HEK293 (cell line): ENCODE measurements at regions not wholly inside any gene's neighbourhood (a gene's known extent, or its start where the extent isn't known, plus 50 kb on each side); places are given as distances from the start of the nearest gene placed in this dataset.

Source experiments
- CTCF ChIA-PET: fragments of 350-600 bp; formaldehyde crosslinking; extraction: SDS; loops from one replicate; lab custom pipeline; 2021; ENCODE audit warnings: antibody characterized with exemption; lab: Yijun Ruan, JAX
- POLR2A ChIA-PET: fragments of 300-600 bp; formaldehyde crosslinking; extraction: SDS; loops from one replicate; lab custom pipeline; 2020; ENCODE audit warnings: antibody characterized with exemption, inconsistent platforms; lab: Yijun Ruan, JAX
- H3K27ac ChIP-seq: fragments of 200-500 bp; sonication (Bioruptor generic); 2 replicates; pipeline ENCODE4 v1.5.1; 2014; ENCODE audit warnings: low read depth, low read length, control low read depth, inconsistent platforms; ENCODE audit errors: extremely low read depth
- H3K36me3 ChIP-seq, 2 experiments: fragments of 200-500 bp in 1 of 2; sonication (Bioruptor generic) in 1 of 2; 1 replicate in 1 of 2; 2 replicates in 1 of 2; pipeline ENCODE4 v1.5.1; 2014 to 2017; ENCODE audit warnings: inconsistent platforms in 2 of 2, low read length in 2 of 2; ENCODE audit not compliant: control insufficient read depth in 2 of 2, insufficient read depth in 1 of 2
- H3K4me1 ChIP-seq: fragments of 200-500 bp; sonication (Bioruptor generic); 2 replicates; pipeline ENCODE4 v1.5.1; 2014; ENCODE audit warnings: mild to moderate bottlenecking, low read length, inconsistent platforms; ENCODE audit not compliant: control insufficient read depth, insufficient read depth
- H3K4me3 ChIP-seq: 2 replicates; pipeline ENCODE4 v1.5.1; 2011; ENCODE audit warnings: low read depth, mild to moderate bottlenecking, control low read depth, low read length, moderate library complexity
- H3K9me3 ChIP-seq: fragments of 200-500 bp; sonication (Bioruptor generic); 2 replicates; pipeline ENCODE4 v1.5.1; 2014; ENCODE audit warnings: low read depth, low read length, inconsistent platforms; ENCODE audit not compliant: control insufficient read depth, insufficient read depth
- GLIS2 ChIP-seq: fragments of 450-650 bp; formaldehyde crosslinking; IDR thresholded peaks from 2 replicates; pipeline ENCODE4 v1.5.1; 2016; ENCODE audit warnings: missing biosample characterization, missing genetic modification characterization
- REPIN1 ChIP-seq: fragments of 450-650 bp; formaldehyde crosslinking; IDR thresholded peaks from 2 replicates; pipeline ENCODE4 v1.5.1; 2017; ENCODE audit warnings: missing biosample characterization, missing genetic modification characterization, low read depth
- SP2 ChIP-seq: fragments of 450-650 bp; formaldehyde crosslinking; IDR thresholded peaks from 2 replicates; pipeline ENCODE4 v1.5.1; 2016; ENCODE audit warnings: missing biosample characterization, missing genetic modification characterization
- TRIM28 ChIP-seq: IDR thresholded peaks from 2 replicates; pipeline ENCODE4 v1.6.1; 2011; ENCODE audit warnings: low read length, control low read depth, borderline replicate concordance
- YY1 ChIP-seq: fragments of 450-650 bp; formaldehyde crosslinking; IDR thresholded peaks from 2 replicates; pipeline ENCODE4 v1.5.1; 2018; ENCODE audit warnings: missing biosample characterization, missing genetic modification characterization
- ZBTB8A ChIP-seq: fragments of 450-650 bp; formaldehyde crosslinking; IDR thresholded peaks from 2 replicates; pipeline ENCODE4 v1.5.1; 2016; ENCODE audit warnings: missing biosample characterization, missing genetic modification characterization
- ZNF10 ChIP-seq: fragments of 450-650 bp; formaldehyde crosslinking; IDR thresholded peaks from 2 replicates; pipeline ENCODE4 v1.5.1; 2017; ENCODE audit warnings: missing biosample characterization, missing genetic modification characterization
- ZNF112 ChIP-seq: fragments of 450-650 bp; formaldehyde crosslinking; IDR thresholded peaks from 2 replicates; pipeline ENCODE4 v1.5.0; 2017; ENCODE audit warnings: missing biosample characterization, missing genetic modification characterization
- ZNF155 ChIP-seq: fragments of 450-650 bp; formaldehyde crosslinking; IDR thresholded peaks from 2 replicates; pipeline ENCODE4 v1.5.1; 2016; ENCODE audit warnings: missing biosample characterization, missing genetic modification characterization
- ZNF16 ChIP-seq: fragments of 450-650 bp; formaldehyde crosslinking; IDR thresholded peaks from 2 replicates; pipeline ENCODE4 v1.5.1; 2016; ENCODE audit warnings: low read depth, missing biosample characterization, missing genetic modification characterization
- ZNF548 ChIP-seq: fragments of 450-650 bp; formaldehyde crosslinking; IDR thresholded peaks from 2 replicates; pipeline ENCODE4 v1.5.1; 2016; ENCODE audit warnings: missing biosample characterization, missing genetic modification characterization
- ZNF610 ChIP-seq: fragments of 450-650 bp; formaldehyde crosslinking; IDR thresholded peaks from 2 replicates; pipeline ENCODE4 v1.5.1; 2016; ENCODE audit warnings: missing biosample characterization, missing genetic modification characterization, borderline replicate concordance
- ZNF629 ChIP-seq: fragments of 450-650 bp; formaldehyde crosslinking; IDR thresholded peaks from 2 replicates; pipeline ENCODE4 v1.5.1; 2017; ENCODE audit warnings: missing biosample characterization, missing genetic modification characterization
- ZNF777 ChIP-seq: fragments of 450-650 bp; formaldehyde crosslinking; IDR thresholded peaks from 2 replicates; pipeline ENCODE4 v1.5.1; 2017; ENCODE audit warnings: missing biosample characterization, missing genetic modification characterization, borderline replicate concordance
- ZNF837 ChIP-seq: fragments of 450-650 bp; formaldehyde crosslinking; IDR thresholded peaks from 2 replicates; pipeline ENCODE4 v1.5.1; 2016; ENCODE audit warnings: missing biosample characterization, missing genetic modification characterization
- ZSCAN30 ChIP-seq: fragments of 450-650 bp; IDR thresholded peaks from 2 replicates; pipeline ENCODE4 v1.5.1; 2018; ENCODE audit warnings: missing biosample characterization, mild to moderate bottlenecking, missing genetic modification characterization, moderate library complexity
- TF ChIP-seq, protein P1 (sequence below): fragments of 450-650 bp; formaldehyde crosslinking; optimal IDR thresholded peaks from 2 replicates; pipeline ENCODE3; 2016; ENCODE audit warnings: missing biosample characterization, mild to moderate bottlenecking, missing genetic modification characterization
- TF ChIP-seq, protein P2 (sequence below): fragments of 450-650 bp; formaldehyde crosslinking; IDR thresholded peaks from 2 replicates; pipeline ENCODE4 v1.5.1; 2016; ENCODE audit warnings: missing biosample characterization, missing genetic modification characterization
- TF ChIP-seq, protein P3 (sequence below): fragments of 450-650 bp; formaldehyde crosslinking; IDR thresholded peaks from 2 replicates; pipeline ENCODE4 v1.5.0; 2017; ENCODE audit warnings: missing biosample characterization, missing genetic modification characterization, borderline replicate concordance
- TF ChIP-seq, protein P4 (sequence below): sonication (generic); formaldehyde crosslinking; IDR thresholded peaks from 2 replicates; pipeline ENCODE4 v1.8.1; 2022; ENCODE audit warnings: mild to moderate bottlenecking, moderate library complexity, missing genetic modification reagents

- Histone ChIP-seq H3K4me1 (no peaks in the 10 kb centered on the region), H3K27ac (no peak overlapping the region), H3K4me3 (no peak overlapping the region), H3K36me3 (no peaks in the 10 kb centered on the region), H3K9me3 (no peaks in the 10 kb centered on the region)
- TF ChIP-seq ZNF10 (tag by site-specific recombination) = no peak
- CTCF ChIA-PET = interaction anchor here (0.6 kb wide), 1 partner anchor 15 kb away, joined by 3 read pairs; no protein-coding TSS in a partner anchor
- POLR2A ChIA-PET = no interaction called here
Measured at GRCh38 chr2:167826906-167827305, 420.5 kb downstream of the STK39 start.

DNA sequence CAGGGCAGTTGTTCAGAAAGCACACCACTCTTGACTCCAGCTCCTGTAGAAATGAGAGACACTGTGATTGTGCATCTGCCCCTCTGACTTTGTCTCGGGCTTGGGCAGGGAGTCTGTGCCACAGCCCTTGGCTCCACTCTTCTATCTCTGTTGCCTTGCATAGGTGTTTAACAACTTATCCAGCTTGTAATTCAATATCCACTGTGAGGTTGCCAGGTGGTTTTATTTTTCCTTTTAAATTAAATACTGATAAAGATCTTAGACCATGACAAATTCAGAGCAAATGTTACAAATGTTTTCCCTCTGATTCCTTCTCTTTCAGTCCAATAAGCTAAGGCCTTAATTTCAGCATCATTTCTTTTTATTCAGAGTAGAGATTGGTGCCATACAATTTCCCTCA lies 421.7 kb downstream of the STK39 start:
- no peaks in the 10 kb centered on the region for H3K36me3 ChIP-seq
- no peak for TF ChIP-seq GLIS2 (tag by site-specific recombination)
- TF ChIP-seq ZNF155 (tag by site-specific recombination) = no peak
- TF ChIP-seq ZNF610 (tag by site-specific recombination) = no peak
- TF ChIP-seq ZNF629 = no peak
- TF ChIP-seq, protein P1, sequence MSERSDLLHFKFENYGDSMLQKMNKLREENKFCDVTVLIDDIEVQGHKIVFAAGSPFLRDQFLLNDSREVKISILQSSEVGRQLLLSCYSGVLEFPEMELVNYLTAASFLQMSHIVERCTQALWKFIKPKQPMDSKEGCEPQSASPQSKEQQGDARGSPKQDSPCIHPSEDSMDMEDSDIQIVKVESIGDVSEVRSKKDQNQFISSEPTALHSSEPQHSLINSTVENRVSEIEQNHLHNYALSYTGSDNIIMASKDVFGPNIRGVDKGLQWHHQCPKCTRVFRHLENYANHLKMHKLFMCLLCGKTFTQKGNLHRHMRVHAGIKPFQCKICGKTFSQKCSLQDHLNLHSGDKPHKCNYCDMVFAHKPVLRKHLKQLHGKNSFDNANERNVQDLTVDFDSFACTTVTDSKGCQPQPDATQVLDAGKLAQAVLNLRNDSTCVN (tag by site-specific recombination) = no peak
- TF ChIP-seq, protein P2, sequence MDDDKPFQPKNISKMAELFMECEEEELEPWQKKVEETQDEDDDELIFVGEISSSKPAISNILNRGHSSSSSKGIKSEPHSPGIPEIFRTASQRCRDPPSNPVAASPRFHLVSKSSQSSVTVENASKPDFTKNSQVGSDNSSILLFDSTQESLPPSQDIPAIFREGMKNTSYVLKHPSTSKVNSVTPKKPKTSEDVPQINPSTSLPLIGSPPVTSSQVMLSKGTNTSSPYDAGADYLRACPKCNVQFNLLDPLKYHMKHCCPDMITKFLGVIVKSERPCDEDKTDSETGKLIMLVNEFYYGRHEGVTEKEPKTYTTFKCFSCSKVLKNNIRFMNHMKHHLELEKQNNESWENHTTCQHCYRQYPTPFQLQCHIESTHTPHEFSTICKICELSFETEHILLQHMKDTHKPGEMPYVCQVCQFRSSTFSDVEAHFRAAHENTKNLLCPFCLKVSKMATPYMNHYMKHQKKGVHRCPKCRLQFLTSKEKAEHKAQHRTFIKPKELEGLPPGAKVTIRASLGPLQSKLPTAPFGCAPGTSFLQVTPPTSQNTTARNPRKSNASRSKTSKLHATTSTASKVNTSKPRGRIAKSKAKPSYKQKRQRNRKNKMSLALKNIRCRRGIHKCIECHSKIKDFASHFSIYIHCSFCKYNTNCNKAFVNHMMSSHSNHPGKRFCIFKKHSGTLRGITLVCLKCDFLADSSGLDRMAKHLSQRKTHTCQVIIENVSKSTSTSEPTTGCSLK (tag by site-specific recombination) = no peak
- TF ChIP-seq ZNF777 (tag by site-specific recombination) = no peak
- no peak for TF ChIP-seq ZNF112 (tag by site-specific recombination)
- TF ChIP-seq, protein P3, sequence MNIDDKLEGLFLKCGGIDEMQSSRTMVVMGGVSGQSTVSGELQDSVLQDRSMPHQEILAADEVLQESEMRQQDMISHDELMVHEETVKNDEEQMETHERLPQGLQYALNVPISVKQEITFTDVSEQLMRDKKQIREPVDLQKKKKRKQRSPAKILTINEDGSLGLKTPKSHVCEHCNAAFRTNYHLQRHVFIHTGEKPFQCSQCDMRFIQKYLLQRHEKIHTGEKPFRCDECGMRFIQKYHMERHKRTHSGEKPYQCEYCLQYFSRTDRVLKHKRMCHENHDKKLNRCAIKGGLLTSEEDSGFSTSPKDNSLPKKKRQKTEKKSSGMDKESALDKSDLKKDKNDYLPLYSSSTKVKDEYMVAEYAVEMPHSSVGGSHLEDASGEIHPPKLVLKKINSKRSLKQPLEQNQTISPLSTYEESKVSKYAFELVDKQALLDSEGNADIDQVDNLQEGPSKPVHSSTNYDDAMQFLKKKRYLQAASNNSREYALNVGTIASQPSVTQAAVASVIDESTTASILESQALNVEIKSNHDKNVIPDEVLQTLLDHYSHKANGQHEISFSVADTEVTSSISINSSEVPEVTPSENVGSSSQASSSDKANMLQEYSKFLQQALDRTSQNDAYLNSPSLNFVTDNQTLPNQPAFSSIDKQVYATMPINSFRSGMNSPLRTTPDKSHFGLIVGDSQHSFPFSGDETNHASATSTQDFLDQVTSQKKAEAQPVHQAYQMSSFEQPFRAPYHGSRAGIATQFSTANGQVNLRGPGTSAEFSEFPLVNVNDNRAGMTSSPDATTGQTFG (tag by site-specific recombination) = no peak
- no peak for TF ChIP-seq YY1 (tag by site-specific recombination)
- TF ChIP-seq ZSCAN30 (tag by site-specific recombination) = no peak
- TF ChIP-seq, protein P4, sequence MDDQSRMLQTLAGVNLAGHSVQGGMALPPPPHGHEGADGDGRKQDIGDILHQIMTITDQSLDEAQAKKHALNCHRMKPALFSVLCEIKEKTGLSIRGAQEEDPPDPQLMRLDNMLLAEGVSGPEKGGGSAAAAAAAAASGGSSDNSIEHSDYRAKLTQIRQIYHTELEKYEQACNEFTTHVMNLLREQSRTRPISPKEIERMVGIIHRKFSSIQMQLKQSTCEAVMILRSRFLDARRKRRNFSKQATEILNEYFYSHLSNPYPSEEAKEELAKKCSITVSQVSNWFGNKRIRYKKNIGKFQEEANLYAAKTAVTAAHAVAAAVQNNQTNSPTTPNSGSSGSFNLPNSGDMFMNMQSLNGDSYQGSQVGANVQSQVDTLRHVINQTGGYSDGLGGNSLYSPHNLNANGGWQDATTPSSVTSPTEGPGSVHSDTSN (CRISPR knock-in tag) = no peak
- TF ChIP-seq REPIN1 (tag by site-specific recombination) = no peak
- no peak for TF ChIP-seq SP2 (tag by site-specific recombination)
- no peak for TF ChIP-seq ZNF16 (tag by site-specific recombination)
- TF ChIP-seq ZNF837 = no peak
- TF ChIP-seq ZNF548 (tag by site-specific recombination) = no peak
- TF ChIP-seq TRIM28 = no peak
- TF ChIP-seq ZBTB8A (tag by site-specific recombination) = no peak
- TF ChIP-seq, all 188 proteins: peak for 0
- ChIA-PET POLR2A (no interaction called here), CTCF (no interaction called here)
- no peak overlapping the region for H3K4me3 ChIP-seq
- H3K9me3 ChIP-seq = no peaks in the 10 kb centered on the region
- H3K4me1 ChIP-seq = no peaks in the 10 kb centered on the region
- H3K27ac ChIP-seq = no peak overlapping the region
